ENCODE measurements at regions not wholly inside any gene's neighbourhood (a gene's known extent, or its start where the extent isn't known, plus 50 kb on each side); places are given as distances from the start of the nearest gene placed in this dataset.

- no peak overlapping the region for H3K4me2 ChIP-seq (ENCODE audit: low read depth, low read length, poor library complexity, severe bottlenecking)
- H3K79me2 ChIP-seq (ENCODE audit: low read length) = no peaks in the 10 kb centered on the region
- H2AFZ ChIP-seq (ENCODE audit: low read length) = no peak overlapping the region
- H3K9me3 ChIP-seq (ENCODE audit: low read length) = no peaks in the 10 kb centered on the region
- no peak overlapping the region for H3K9ac ChIP-seq (ENCODE audit: low read length)
- no peaks in the 10 kb centered on the region for H3K4me1 ChIP-seq (ENCODE audit: low read length)
- H3K27me3 ChIP-seq (ENCODE audit: low read length) = no peaks in the 10 kb centered on the region
- DNase-seq = no peak
- H4K20me1 ChIP-seq (ENCODE audit: insufficient read depth, low read depth, low read length) = no peaks in the 10 kb centered on the region
- no peaks in the 10 kb centered on the region for H3K9me2 ChIP-seq (replicated peaks; ENCODE audit: insufficient read depth, low read length)
- H3K4me3 ChIP-seq (ENCODE audit: low read length) = no peak overlapping the region
- H3K27ac ChIP-seq (ENCODE audit: low read length) = no peak overlapping the region
- no peaks in the 10 kb centered on the region for H3K36me3 ChIP-seq (ENCODE audit: insufficient read depth, low read length)
Observed at GRCh38 chr1:37338658-37339057, 135.7 kb upstream of the ZC3H12A start.

- no peaks in the 10 kb centered on the region for H3K36me3 ChIP-seq (ENCODE audit: insufficient read depth, low read length)
- H3K4me2 ChIP-seq (ENCODE audit: low read depth, low read length, poor library complexity, severe bottlenecking) = no peak overlapping the region
- DNase-seq = peak; percentile 52
- no peaks in the 10 kb centered on the region for H3K4me1 ChIP-seq (ENCODE audit: low read length)
- H4K20me1 ChIP-seq (ENCODE audit: insufficient read depth, low read depth, low read length) = no peaks in the 10 kb centered on the region
- H3K4me3 ChIP-seq (ENCODE audit: low read length) = no peak overlapping the region
- no peak overlapping the region for H3K27ac ChIP-seq (ENCODE audit: low read length)
- no peak overlapping the region for H3K9ac ChIP-seq (ENCODE audit: low read length)
- H2AFZ ChIP-seq (ENCODE audit: low read length) = no peak overlapping the region
- H3K27me3 ChIP-seq (ENCODE audit: low read length) = no peaks in the 10 kb centered on the region
- no peaks in the 10 kb centered on the region for H3K79me2 ChIP-seq (ENCODE audit: low read length)
- no peaks in the 10 kb centered on the region for H3K9me2 ChIP-seq (replicated peaks; ENCODE audit: insufficient read depth, low read length)
- no peaks in the 10 kb centered on the region for H3K9me3 ChIP-seq (ENCODE audit: low read length)
Observed at GRCh38 chr1:37342736-37343135, 131.6 kb upstream of the ZC3H12A start.

GRCh38 chr1:37347104-37347649 lies 127.2 kb upstream of the ZC3H12A start:
- Histone ChIP-seq H3K9me3 (ENCODE audit: low read length) (no peaks in the 10 kb centered on the region), H3K4me2 (ENCODE audit: low read depth, low read length, poor library complexity, severe bottlenecking) (no peak overlapping the region), H3K79me2 (ENCODE audit: low read length) (no peaks in the 10 kb centered on the region), H3K36me3 (ENCODE audit: insufficient read depth, low read length) (no peaks in the 10 kb centered on the region), H3K4me3 (ENCODE audit: low read length) (no peak overlapping the region), H2AFZ (ENCODE audit: low read length) (no peak overlapping the region), H3K27ac (ENCODE audit: low read length) (no peak overlapping the region), H4K20me1 (ENCODE audit: insufficient read depth, low read depth, low read length) (no peaks in the 10 kb centered on the region), H3K9ac (ENCODE audit: low read length) (no peak overlapping the region), H3K4me1 (ENCODE audit: low read length) (no peaks in the 10 kb centered on the region), H3K9me2 (replicated peaks; ENCODE audit: insufficient read depth, low read length) (no peaks in the 10 kb centered on the region), H3K27me3 (ENCODE audit: low read length) (no peaks in the 10 kb centered on the region)
- no peak for DNase-seq

- DNase-seq = no peak
- Histone ChIP-seq H3K9ac (ENCODE audit: low read length) (no peak overlapping the region), H3K9me3 (ENCODE audit: low read length) (no peaks in the 10 kb centered on the region), H3K9me2 (replicated peaks; ENCODE audit: insufficient read depth, low read length) (no peaks in the 10 kb centered on the region), H4K20me1 (ENCODE audit: insufficient read depth, low read depth, low read length) (no peaks in the 10 kb centered on the region), H3K36me3 (ENCODE audit: insufficient read depth, low read length) (no peaks in the 10 kb centered on the region), H3K27me3 (ENCODE audit: low read length) (no peaks in the 10 kb centered on the region), H2AFZ (ENCODE audit: low read length) (no peak overlapping the region), H3K4me1 (ENCODE audit: low read length) (no peaks in the 10 kb centered on the region), H3K4me3 (ENCODE audit: low read length) (no peak overlapping the region), H3K79me2 (ENCODE audit: low read length) (no peaks in the 10 kb centered on the region), H3K27ac (ENCODE audit: low read length) (no peak overlapping the region), H3K4me2 (ENCODE audit: low read depth, low read length, poor library complexity, severe bottlenecking) (no peak overlapping the region)
Observed at GRCh38 chr1:37353871-37354270, 120.5 kb upstream of the ZC3H12A start.

GRCh38 chr1:37354876-37355650 lies 119.3 kb upstream of the ZC3H12A start:
- Histone ChIP-seq H3K4me3 (ENCODE audit: low read length) (no peak overlapping the region), H3K79me2 (ENCODE audit: low read length) (no peaks in the 10 kb centered on the region), H4K20me1 (ENCODE audit: insufficient read depth, low read depth, low read length) (no peaks in the 10 kb centered on the region), H3K9me3 (ENCODE audit: low read length) (no peaks in the 10 kb centered on the region), H3K36me3 (ENCODE audit: insufficient read depth, low read length) (no peaks in the 10 kb centered on the region), H3K9ac (ENCODE audit: low read length) (no peak overlapping the region), H3K27ac (ENCODE audit: low read length) (no peak overlapping the region), H3K4me2 (ENCODE audit: low read depth, low read length, poor library complexity, severe bottlenecking) (no peak overlapping the region), H3K4me1 (ENCODE audit: low read length) (no peaks in the 10 kb centered on the region), H2AFZ (ENCODE audit: low read length) (no peak overlapping the region), H3K27me3 (ENCODE audit: low read length) (no peaks in the 10 kb centered on the region; the same call in 1 of the 2 replicates), H3K9me2 (replicated peaks; ENCODE audit: insufficient read depth, low read length) (no peaks in the 10 kb centered on the region)
- DNase-seq = no peak

GRCh38 chr1:37358992-37359391 lies 115.4 kb upstream of the ZC3H12A start:
- Histone ChIP-seq H3K27ac (ENCODE audit: low read length) (no peak overlapping the region), H3K36me3 (ENCODE audit: insufficient read depth, low read length) (no peaks in the 10 kb centered on the region), H3K4me2 (ENCODE audit: low read depth, low read length, poor library complexity, severe bottlenecking) (no peak overlapping the region), H3K79me2 (ENCODE audit: low read length) (no peaks in the 10 kb centered on the region), H3K9me2 (replicated peaks; ENCODE audit: insufficient read depth, low read length) (no peaks in the 10 kb centered on the region), H3K9me3 (ENCODE audit: low read length) (no peaks in the 10 kb centered on the region), H3K27me3 (ENCODE audit: low read length) (no peaks in the 10 kb centered on the region; the same call in 1 of the 2 replicates), H3K9ac (ENCODE audit: low read length) (no peak overlapping the region), H2AFZ (ENCODE audit: low read length) (no peak overlapping the region), H3K4me1 (ENCODE audit: low read length) (no peaks in the 10 kb centered on the region), H4K20me1 (ENCODE audit: insufficient read depth, low read depth, low read length) (no peaks in the 10 kb centered on the region), H3K4me3 (ENCODE audit: low read length) (no peak overlapping the region)
- DNase-seq = no peak

- Histone ChIP-seq H3K79me2 (ENCODE audit: low read length) (no peaks in the 10 kb centered on the region), H3K27me3 (ENCODE audit: low read length) (no peaks in the 10 kb centered on the region; the same call in 1 of the 2 replicates), H3K4me2 (ENCODE audit: low read depth, low read length, poor library complexity, severe bottlenecking) (no peak overlapping the region), H4K20me1 (ENCODE audit: insufficient read depth, low read depth, low read length) (no peaks in the 10 kb centered on the region), H3K9me3 (ENCODE audit: low read length) (no peaks in the 10 kb centered on the region), H3K4me3 (ENCODE audit: low read length) (no peak overlapping the region), H3K36me3 (ENCODE audit: insufficient read depth, low read length) (no peaks in the 10 kb centered on the region), H3K9me2 (replicated peaks; ENCODE audit: insufficient read depth, low read length) (no peaks in the 10 kb centered on the region), H3K4me1 (ENCODE audit: low read length) (no peaks in the 10 kb centered on the region), H3K27ac (ENCODE audit: low read length) (no peak overlapping the region), H3K9ac (ENCODE audit: low read length) (no peak overlapping the region), H2AFZ (ENCODE audit: low read length) (no peak overlapping the region)
- DNase-seq = no peak
Observed at GRCh38 chr1:37360011-37360410, 114.4 kb upstream of the ZC3H12A start.

- H3K27ac ChIP-seq (ENCODE audit: low read length) = no peak overlapping the region
- H3K4me1 ChIP-seq (ENCODE audit: low read length) = no peaks in the 10 kb centered on the region
- H3K9ac ChIP-seq (ENCODE audit: low read length) = no peak overlapping the region
- no peaks in the 10 kb centered on the region for H3K36me3 ChIP-seq (ENCODE audit: insufficient read depth, low read length)
- H3K4me2 ChIP-seq (ENCODE audit: low read depth, low read length, poor library complexity, severe bottlenecking) = no peak overlapping the region
- H3K9me3 ChIP-seq (ENCODE audit: low read length) = no peaks in the 10 kb centered on the region
- H4K20me1 ChIP-seq (ENCODE audit: insufficient read depth, low read depth, low read length) = no peaks in the 10 kb centered on the region
- no peaks in the 10 kb centered on the region; the same call in 1 of the 2 replicates for H3K27me3 ChIP-seq (ENCODE audit: low read length)
- no peak for DNase-seq
- no peak overlapping the region for H3K4me3 ChIP-seq (ENCODE audit: low read length)
- H3K79me2 ChIP-seq (ENCODE audit: low read length) = no peaks in the 10 kb centered on the region
- no peaks in the 10 kb centered on the region for H3K9me2 ChIP-seq (replicated peaks; ENCODE audit: insufficient read depth, low read length)
- H2AFZ ChIP-seq (ENCODE audit: low read length) = no peak overlapping the region
Observed at GRCh38 chr1:37362594-37363385, 111.6 kb upstream of the ZC3H12A start.
